ENCODE measurements at regions not wholly inside any gene's neighbourhood (a gene's known extent, or its start where the extent isn't known, plus 50 kb on each side); places are given as distances from the start of the nearest gene placed in this dataset.

DNA sequence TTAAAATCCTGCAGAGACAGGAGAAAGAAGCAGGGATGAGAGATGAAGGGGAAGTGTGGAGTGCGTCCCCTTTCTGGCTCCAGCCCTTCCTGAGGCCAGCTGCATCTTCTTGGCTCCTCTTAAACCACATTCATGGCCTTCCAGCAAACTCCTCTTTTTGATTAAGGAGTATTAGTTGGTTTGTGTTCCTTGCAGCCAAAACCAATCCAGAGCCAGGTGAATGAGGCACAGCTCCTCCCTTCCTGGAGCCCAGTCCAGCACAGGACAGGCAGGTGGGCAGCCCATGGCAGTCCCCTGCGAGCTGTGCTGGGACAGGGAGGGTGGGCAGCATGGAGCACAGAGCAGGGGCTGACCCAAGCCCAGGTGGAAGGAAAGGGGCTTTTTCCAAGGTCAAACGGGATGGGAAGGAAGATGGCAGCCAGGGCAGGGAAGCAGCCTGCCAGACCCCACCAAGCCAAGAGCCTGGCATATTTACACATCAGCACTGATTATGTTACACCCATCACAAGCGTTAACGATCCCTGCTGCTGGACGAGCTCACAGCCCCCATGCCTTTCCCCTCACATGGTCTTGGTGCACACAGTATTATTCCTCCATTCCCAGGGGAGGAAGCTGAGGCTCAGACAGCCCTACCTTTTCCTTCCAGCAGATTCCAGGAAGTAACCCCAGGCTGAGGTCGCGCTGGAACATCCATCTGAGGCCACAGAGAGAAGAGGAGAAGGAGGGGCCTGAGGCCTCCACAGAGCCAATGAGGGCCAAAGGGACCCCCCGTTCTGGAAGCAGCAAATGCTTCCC, 175.6 kb downstream of the SMAD6 start:
- no peaks in the 10 kb centered on the region for H3K27me3 ChIP-seq (ENCODE audit: control insufficient read depth in 3 of 3, insufficient read depth in 3 of 3, low read length in 2 of 3)
- H3K36me3 ChIP-seq (ENCODE audit: control insufficient read depth in 4 of 4, insufficient read depth in 4 of 4, low read length in 4 of 4) = no peaks in the 10 kb centered on the region
- H3K9ac ChIP-seq (ENCODE audit: insufficient read depth in 1 of 2, low read length in 2 of 2) = no peak overlapping the region
- peak in 1 of 3 donors; percentile 9 for DNase-seq
- H3K4me3 ChIP-seq = no peak overlapping the region
- ATAC-seq (ENCODE audit: insufficient read depth, low FRiP score) = no peak
- peak overlapping the region in 1 of 2 donors; percentile 54 for H3K27ac ChIP-seq (ENCODE audit: low read depth in 1 of 2, low read length in 1 of 2)
- TF ChIP-seq, protein P1, sequence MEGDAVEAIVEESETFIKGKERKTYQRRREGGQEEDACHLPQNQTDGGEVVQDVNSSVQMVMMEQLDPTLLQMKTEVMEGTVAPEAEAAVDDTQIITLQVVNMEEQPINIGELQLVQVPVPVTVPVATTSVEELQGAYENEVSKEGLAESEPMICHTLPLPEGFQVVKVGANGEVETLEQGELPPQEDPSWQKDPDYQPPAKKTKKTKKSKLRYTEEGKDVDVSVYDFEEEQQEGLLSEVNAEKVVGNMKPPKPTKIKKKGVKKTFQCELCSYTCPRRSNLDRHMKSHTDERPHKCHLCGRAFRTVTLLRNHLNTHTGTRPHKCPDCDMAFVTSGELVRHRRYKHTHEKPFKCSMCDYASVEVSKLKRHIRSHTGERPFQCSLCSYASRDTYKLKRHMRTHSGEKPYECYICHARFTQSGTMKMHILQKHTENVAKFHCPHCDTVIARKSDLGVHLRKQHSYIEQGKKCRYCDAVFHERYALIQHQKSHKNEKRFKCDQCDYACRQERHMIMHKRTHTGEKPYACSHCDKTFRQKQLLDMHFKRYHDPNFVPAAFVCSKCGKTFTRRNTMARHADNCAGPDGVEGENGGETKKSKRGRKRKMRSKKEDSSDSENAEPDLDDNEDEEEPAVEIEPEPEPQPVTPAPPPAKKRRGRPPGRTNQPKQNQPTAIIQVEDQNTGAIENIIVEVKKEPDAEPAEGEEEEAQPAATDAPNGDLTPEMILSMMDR (IDR thresholded peaks at IDR 0.05; ENCODE audit: control extremely low read depth, extremely low read depth) = no peak
- peaks cover 0 to 2% (median 0%) of the 10 kb centered on the region in 4 donors for H3K9me3 ChIP-seq (ENCODE audit: control insufficient read depth in 4 of 4, insufficient read depth in 3 of 4, low read length in 3 of 4)
- H3K4me1 ChIP-seq (ENCODE audit: control insufficient read depth in 5 of 5, insufficient read depth in 5 of 5, low read length in 5 of 5) = peaks cover 3 to 13% (median 8%) of the 10 kb centered on the region in 5 donors
- 53 to 77% methylated on average over 9 of the region's 9 CpGs for WGBS, 2 donors

DNA sequence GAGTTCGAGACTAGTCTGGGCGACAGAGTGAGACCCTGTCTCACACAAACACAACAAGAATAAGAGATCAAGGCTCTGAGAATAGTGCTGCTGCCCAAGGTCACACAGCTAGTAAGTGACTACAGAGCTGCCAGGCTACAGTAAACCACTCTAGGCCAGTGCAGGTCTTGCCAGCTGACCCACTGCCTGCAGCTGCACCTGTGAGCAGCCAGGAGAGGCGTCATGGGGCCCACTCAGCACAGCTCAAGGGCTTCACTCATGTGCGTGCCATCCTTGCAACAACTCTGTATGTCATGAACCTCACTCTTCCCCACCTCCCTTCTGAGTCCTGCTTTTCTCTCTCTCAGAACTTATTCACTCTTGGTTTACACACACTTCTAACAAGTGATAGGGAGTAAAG, 176.7 kb downstream of the SMAD6 start:
- Histone ChIP-seq H3K36me3 (ENCODE audit: control insufficient read depth in 4 of 4, insufficient read depth in 4 of 4, low read length in 4 of 4) (no peaks in the 10 kb centered on the region), H3K9me3 (ENCODE audit: control insufficient read depth in 4 of 4, insufficient read depth in 3 of 4, low read length in 3 of 4) (peaks cover 0 to 2% (median 0%) of the 10 kb centered on the region in 4 donors), H3K27me3 (ENCODE audit: control insufficient read depth in 3 of 3, insufficient read depth in 3 of 3, low read length in 2 of 3) (no peaks in the 10 kb centered on the region), H3K4me3 (no peak overlapping the region), H3K27ac (ENCODE audit: low read depth in 1 of 2, low read length in 1 of 2) (no peak overlapping the region), H3K9ac (ENCODE audit: insufficient read depth in 1 of 2, low read length in 2 of 2) (no peak overlapping the region), H3K4me1 (ENCODE audit: control insufficient read depth in 5 of 5, insufficient read depth in 5 of 5, low read length in 5 of 5) (peaks cover 7 to 23% (median 9%) of the 10 kb centered on the region in 5 donors)
- DNase-seq = no peak
- ATAC-seq (ENCODE audit: insufficient read depth, low FRiP score) = no peak
- TF ChIP-seq, protein P1 (IDR thresholded peaks at IDR 0.05; ENCODE audit: control extremely low read depth, extremely low read depth) = no peak
- WGBS, 2 donors = 88 to 96% methylated on average over 4 of the region's 4 CpGs

DNA sequence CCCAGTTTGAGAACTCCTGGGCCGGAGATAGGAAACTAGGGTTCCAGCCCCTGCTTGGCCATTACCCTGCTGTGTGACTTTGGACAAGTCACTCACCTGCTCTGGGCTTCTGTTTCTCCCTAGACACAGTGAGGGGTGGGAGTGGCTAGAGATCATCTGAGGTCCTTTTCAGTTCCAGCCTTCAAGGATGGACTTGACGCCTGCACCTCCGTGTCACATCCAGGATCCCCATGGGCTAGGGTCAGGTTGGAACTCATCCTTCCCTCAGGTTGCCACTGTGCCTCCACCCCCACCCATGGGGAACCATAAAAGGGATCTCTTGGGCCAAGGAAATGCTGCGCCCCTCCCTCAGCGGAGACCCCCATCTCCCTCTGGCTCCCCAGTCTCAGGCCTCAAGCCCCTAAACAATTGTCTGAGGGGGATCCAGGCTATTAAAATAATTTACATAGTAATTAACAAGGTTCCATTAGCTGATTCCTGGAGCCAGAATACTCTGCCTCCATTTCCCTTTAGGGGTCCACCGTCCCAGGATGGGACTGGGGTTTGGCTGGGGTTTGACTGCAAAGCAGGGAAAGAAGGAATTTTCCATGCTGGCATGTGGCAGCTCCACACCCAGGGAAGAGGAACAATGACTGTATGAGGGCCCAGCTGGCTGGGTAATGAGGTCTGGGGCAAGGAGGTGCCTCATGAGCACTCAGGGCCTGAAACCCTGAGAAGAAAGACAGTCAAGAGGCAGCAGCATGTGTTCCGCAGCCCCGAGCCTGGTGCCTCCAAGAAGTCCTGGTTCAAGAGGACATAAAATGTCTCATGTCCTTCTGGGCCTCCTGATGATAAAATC, 177.7 kb downstream of the SMAD6 start:
- H3K4me3 ChIP-seq = no peak overlapping the region
- H3K36me3 ChIP-seq (ENCODE audit: control insufficient read depth in 4 of 4, insufficient read depth in 4 of 4, low read length in 4 of 4) = no peaks in the 10 kb centered on the region
- no peak overlapping the region for H3K27ac ChIP-seq (ENCODE audit: low read depth in 1 of 2, low read length in 1 of 2)
- no peaks in the 10 kb centered on the region for H3K27me3 ChIP-seq (ENCODE audit: control insufficient read depth in 3 of 3, insufficient read depth in 3 of 3, low read length in 2 of 3)
- DNase-seq (no peak), ATAC-seq (ENCODE audit: insufficient read depth, low FRiP score) (no peak)
- WGBS, 2 donors = 94 to 97% methylated on average over 8 of the region's 8 CpGs
- H3K9ac ChIP-seq (ENCODE audit: insufficient read depth in 1 of 2, low read length in 2 of 2) = no peak overlapping the region
- H3K4me1 ChIP-seq (ENCODE audit: control insufficient read depth in 5 of 5, insufficient read depth in 5 of 5, low read length in 5 of 5) = peaks cover 7 to 26% (median 13%) of the 10 kb centered on the region in 5 donors
- TF ChIP-seq, protein P1 (IDR thresholded peaks at IDR 0.05; ENCODE audit: control extremely low read depth, extremely low read depth) = no peak
- peaks cover 0 to 2% (median 0%) of the 10 kb centered on the region in 4 donors for H3K9me3 ChIP-seq (ENCODE audit: control insufficient read depth in 4 of 4, insufficient read depth in 3 of 4, low read length in 3 of 4)
